Fibroblast of pulmonary artery (primary cell): ENCODE measurements at regions not wholly inside any gene's neighbourhood (a gene's known extent, or its start where the extent isn't known, plus 50 kb on each side); places are given as distances from the start of the nearest gene placed in this dataset.

Experiments used
- DNase-seq: peaks from one replicate; pipeline ENCODE4 v3.0.0-alpha.2; 2010; ENCODE audit warnings: low read depth
- H3K4me3 ChIP-seq: replicated peaks from 2 replicates; pipeline ENCODE4 v1.5.1; 2011; ENCODE audit warnings: low read depth, mild to moderate bottlenecking, control low read depth, low read length, moderate library complexity
- CTCF ChIP-seq: IDR thresholded peaks from 2 replicates; pipeline ENCODE4 v1.5.1; 2011; ENCODE audit warnings: mild to moderate bottlenecking, control low read depth, low read length, inconsistent platforms; ENCODE audit errors: missing control alignments

GRCh38 chr21:41600556-41600955 lies 92.6 kb upstream of the TMPRSS2 start:
- TF ChIP-seq CTCF: no peak

GRCh38 chr21:41600116-41600515 lies 92.2 kb upstream of the TMPRSS2 start:
- no peak for DNase-seq
- no peak for TF ChIP-seq CTCF

More at GRCh38 chr21:41600556-41600955, 92.6 kb upstream of the TMPRSS2 start:
- no peak overlapping the region for H3K4me3 ChIP-seq
- DNase-seq: no peak

GRCh38 chr21:41598561-41599431 lies 90.8 kb upstream of the TMPRSS2 start:
- no peak overlapping the region for H3K4me3 ChIP-seq
- DNase-seq: no peak
- no peak for TF ChIP-seq CTCF

More at GRCh38 chr21:41600116-41600515, 92.2 kb upstream of the TMPRSS2 start:
- no peak overlapping the region for H3K4me3 ChIP-seq

DNA sequence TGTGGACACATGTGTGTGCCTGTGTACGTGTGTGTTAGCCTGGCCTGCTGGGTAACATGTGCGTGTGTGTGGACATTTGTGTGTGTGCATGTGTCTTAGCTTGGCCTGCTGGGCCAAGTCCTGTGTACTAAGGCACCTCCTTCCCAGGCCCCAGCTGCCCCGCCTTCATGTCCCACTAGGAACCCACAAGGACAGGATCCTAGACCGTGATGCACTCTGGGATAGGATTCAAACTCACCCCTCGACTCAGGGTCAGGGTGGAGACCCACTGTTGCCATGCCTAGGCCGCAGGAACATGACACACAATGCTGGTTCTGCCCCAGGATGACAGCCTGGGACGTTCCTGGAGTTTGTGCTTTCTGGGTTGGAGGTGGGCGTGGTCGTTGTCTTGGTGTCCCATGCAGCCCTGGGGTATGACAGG lies 89.9 kb upstream of the TMPRSS2 start:
- no peak overlapping the region for H3K4me3 ChIP-seq
- no peak for TF ChIP-seq CTCF
- no peak for DNase-seq

DNA sequence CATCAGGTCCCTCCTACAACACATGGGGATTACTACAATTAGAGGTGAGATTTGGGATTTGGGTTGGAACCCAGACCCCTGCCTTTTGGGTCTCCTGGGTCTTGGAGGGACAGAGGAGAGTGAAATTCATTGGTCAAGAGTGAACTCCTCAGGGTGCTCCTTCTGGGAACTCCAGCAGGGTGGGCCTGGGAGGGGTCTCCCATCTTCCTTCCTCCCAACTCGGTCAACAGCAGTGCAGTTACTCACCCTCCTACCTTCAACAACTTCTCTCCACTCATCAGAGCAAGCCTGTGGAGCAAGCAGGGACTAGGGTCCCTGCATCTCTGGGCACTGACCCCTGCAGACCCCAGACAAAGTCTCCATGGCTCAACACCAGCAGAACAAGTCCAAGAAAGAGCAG lies 89.3 kb upstream of the TMPRSS2 start:
- no peak overlapping the region for H3K4me3 ChIP-seq
- no peak for DNase-seq
- no peak for TF ChIP-seq CTCF

DNA sequence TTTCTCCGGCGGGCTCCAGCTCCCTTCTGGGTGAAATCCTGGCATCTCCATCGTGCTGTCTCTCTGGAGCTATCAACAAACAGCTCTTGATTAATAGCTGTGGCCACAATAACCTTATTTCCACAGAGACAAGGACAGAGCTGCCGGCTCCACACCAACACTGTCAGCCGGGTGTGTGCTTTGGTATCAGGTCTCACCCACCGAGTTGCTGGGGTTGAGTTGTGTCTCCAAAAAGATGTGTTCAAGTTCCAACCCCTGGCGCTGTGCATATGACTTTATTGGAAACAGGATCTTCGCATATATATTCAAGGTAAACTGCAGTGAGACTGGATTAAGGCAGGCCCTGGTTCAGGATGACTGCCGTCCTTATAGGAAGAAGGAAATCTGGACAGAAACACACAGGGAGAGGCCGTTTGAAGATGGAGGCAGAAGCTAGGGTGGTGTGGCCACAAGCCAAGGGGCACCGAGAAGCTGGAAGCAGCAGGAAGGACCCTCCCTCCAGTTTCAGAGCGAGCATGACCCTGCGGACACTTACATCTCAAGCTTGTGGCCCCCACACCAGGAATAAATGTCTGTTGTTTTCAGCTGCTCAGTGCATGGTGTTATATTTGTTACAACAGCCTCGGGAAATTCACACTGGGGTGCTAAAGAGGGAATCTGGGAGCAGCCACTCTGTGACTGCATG lies 88.4 kb upstream of the TMPRSS2 start:
- no peak for DNase-seq
- no peak overlapping the region for H3K4me3 ChIP-seq
- TF ChIP-seq CTCF: no peak

DNA sequence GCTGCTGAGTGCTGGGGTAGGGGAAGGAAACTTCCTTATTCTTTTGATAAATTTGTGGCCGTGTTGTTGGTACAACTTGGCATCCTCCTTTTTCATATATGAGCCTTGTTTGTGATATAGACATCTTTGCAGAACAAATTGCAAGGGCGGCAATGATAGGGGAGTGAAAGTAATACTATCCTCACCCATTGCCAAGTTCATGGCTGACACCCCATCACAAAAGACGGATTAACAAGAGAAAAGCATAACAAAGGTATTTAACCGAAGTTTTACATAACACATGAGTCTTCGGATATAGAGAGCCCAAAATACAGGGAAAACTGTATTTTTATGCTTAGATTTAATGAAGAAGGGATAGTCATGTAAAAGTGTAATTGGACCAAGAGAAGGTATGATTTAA lies 86.3 kb upstream of the TMPRSS2 start:
- no peak for DNase-seq

More for the DNA sequence above, 86.3 kb upstream of the TMPRSS2 start:
- no peak overlapping the region for H3K4me3 ChIP-seq
- TF ChIP-seq CTCF: no peak
